ENCODE measurements at regions not wholly inside any gene's neighbourhood (a gene's known extent, or its start where the extent isn't known, plus 50 kb on each side); places are given as distances from the start of the nearest gene placed in this dataset.

DNA sequence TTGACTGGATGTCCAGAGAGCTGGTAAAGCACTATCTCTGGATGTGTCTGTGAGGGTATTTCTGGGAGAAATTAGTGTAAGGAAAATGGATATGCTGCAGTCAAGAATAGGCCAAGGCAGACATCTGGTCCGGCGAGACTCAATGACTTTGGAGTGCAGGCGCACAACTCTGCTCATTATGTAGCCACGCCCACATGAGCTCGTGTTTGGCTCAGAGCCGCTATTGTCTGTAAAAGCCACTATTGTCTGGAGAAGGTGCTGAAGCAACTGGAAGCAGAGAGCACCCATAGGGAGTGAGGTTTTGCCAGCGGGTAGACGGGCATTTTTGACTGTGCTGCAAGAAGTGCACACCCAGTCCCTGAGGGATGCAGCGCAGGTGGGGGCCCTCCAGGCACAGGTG lies 305.0 kb upstream of the POU3F2 start:
- BruUV-seq (replicated peaks) = no TSS peak
- H3K79me2 ChIP-seq (ENCODE audit: control insufficient read depth, insufficient read depth, low read length) = no peaks in the 10 kb centered on the region
- no peaks in the 10 kb centered on the region for H3K36me3 ChIP-seq (ENCODE audit: control insufficient read depth in 2 of 2, insufficient read depth in 2 of 2, low read length in 1 of 2)
- CTCF ChIA-PET = no interaction called here
- no peak overlapping the region for H3K27ac ChIP-seq (ENCODE audit: control insufficient read depth, insufficient read depth)
- H3K9ac ChIP-seq (ENCODE audit: control insufficient read depth, insufficient read depth, low read length) = no peak overlapping the region
- DNase-seq (ENCODE audit: low read depth, low spot score) = no peak
- H3K27me3 ChIP-seq (replicated peaks in 1 of 2; ENCODE audit: control insufficient read depth in 2 of 2, insufficient read depth in 2 of 2, low read length in 1 of 2) = no peaks in the 10 kb centered on the region
- RAD21 ChIA-PET (ENCODE audit: unreplicated experiment) = no interaction called here
- SMC1A ChIA-PET (ENCODE audit: uncharacterized antibody, unreplicated experiment) = no interaction called here
- no peak for ATAC-seq
- TF ChIP-seq BCL11A (IDR thresholded peaks at IDR 0.05; ENCODE audit: low read depth, low read length) (no peak), CBX3 (IDR thresholded peaks at IDR 0.05; ENCODE audit: borderline replicate concordance, low read depth) (no peak), MEF2A (IDR thresholded peaks at IDR 0.05; ENCODE audit: insufficient read depth, low read depth, low read length) (no peak), NR2F1 (conservative IDR thresholded peaks at IDR 0.05) (no peak), NFYA (IDR thresholded peaks at IDR 0.05; ENCODE audit: borderline replicate concordance, low read depth, low read length) (no peak), SIN3A (IDR thresholded peaks at IDR 0.05; ENCODE audit: low read depth, low read length) (no peak), HDAC2 (IDR thresholded peaks at IDR 0.05) (no peak)
- TF ChIP-seq, protein P1, sequence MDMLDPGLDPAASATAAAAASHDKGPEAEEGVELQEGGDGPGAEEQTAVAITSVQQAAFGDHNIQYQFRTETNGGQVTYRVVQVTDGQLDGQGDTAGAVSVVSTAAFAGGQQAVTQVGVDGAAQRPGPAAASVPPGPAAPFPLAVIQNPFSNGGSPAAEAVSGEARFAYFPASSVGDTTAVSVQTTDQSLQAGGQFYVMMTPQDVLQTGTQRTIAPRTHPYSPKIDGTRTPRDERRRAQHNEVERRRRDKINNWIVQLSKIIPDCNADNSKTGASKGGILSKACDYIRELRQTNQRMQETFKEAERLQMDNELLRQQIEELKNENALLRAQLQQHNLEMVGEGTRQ (IDR thresholded peaks at IDR 0.05; ENCODE audit: borderline replicate concordance, low read depth, low read length) = no peak
- TF ChIP-seq, protein P2, sequence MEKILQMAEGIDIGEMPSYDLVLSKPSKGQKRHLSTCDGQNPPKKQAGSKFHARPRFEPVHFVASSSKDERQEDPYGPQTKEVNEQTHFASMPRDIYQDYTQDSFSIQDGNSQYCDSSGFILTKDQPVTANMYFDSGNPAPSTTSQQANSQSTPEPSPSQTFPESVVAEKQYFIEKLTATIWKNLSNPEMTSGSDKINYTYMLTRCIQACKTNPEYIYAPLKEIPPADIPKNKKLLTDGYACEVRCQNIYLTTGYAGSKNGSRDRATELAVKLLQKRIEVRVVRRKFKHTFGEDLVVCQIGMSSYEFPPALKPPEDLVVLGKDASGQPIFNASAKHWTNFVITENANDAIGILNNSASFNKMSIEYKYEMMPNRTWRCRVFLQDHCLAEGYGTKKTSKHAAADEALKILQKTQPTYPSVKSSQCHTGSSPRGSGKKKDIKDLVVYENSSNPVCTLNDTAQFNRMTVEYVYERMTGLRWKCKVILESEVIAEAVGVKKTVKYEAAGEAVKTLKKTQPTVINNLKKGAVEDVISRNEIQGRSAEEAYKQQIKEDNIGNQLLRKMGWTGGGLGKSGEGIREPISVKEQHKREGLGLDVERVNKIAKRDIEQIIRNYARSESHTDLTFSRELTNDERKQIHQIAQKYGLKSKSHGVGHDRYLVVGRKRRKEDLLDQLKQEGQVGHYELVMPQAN (conservative IDR thresholded peaks at IDR 0.05) = no peak
- FAIRE-seq = no peak
- H3K4me2 ChIP-seq (ENCODE audit: control insufficient read depth, insufficient read depth) = no peak overlapping the region
- H4K20me1 ChIP-seq (ENCODE audit: control insufficient read depth, insufficient read depth) = no peaks in the 10 kb centered on the region
- POLR2A ChIA-PET = no interaction called here
- H2AFZ ChIP-seq (ENCODE audit: control insufficient read depth, low read depth, low read length) = no peak overlapping the region
- in situ Hi-C loops (cut with MboI) = no loop called here
- H3K4me3 ChIP-seq = no peak overlapping the region
- 70% methylated on average over 9 of the region's 9 CpGs for WGBS (ENCODE audit: insufficient coverage, insufficient replicate concordance, low lambda C conversion rate, missing lambda C conversion rate)
- no peaks in the 10 kb centered on the region for H3K9me3 ChIP-seq (replicated peaks; ENCODE audit: control insufficient read depth, insufficient read depth, low read length)
- no peaks in the 10 kb centered on the region for H3K4me1 ChIP-seq (ENCODE audit: control insufficient read depth, insufficient read depth, low read length)
- intact Hi-C loops (cut with micrococcal nuclease; ENCODE audit: unreplicated experiment) = no loop called here

All from GM12878 (cell line).